Left renal cortex interstitium (tissue), 4 donors: ENCODE measurements at regions not wholly inside any gene's neighbourhood (a gene's known extent, or its start where the extent isn't known, plus 50 kb on each side); places are given as distances from the start of the nearest gene placed in this dataset.
"Not testable (repeated sequence)": the region's sequence is repeated elsewhere in the genome, so short reads cannot be mapped to it uniquely, and the experiment has no call there.

Experiments
- DNase-seq, 4 donors: peaks; one replicate each; pipeline ENCODE4 v3.0.0-alpha.2; 2013; ENCODE audit warnings: low read depth in 4 of 4, low spot score in 2 of 4, missing footprints in 1 of 4

DNA sequence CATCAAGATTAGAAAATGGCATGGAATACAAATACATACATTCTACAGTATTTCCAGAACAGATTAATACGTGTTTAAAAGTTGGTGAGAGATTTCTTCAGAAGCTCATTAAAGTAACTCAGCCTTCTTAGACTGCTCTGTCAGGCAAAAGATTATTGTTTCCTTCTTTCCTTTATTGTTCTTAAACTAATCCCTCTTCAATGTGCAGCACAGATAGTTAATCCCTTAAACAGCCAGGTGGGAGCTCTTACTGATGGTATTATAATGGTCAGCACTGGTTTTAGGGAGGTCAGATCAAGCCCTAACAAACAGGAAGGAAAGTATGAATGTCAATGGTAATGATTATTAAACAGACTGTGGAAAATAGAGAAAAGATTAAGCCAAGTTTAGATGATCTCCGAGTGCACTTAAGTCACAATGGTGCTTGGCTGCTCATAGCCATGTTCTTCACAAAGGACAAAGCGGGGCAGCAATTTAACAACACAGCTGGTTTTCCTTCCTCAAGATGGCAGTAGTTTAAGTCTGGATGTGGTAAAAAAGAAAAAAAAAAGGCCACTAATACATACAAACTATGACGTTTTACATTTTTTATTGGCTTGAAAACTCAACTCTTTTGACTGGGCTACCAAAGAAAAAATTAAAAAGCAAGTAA is 992.6 kb downstream of the PCDH9 start:
- DNase-seq = no peak

DNA sequence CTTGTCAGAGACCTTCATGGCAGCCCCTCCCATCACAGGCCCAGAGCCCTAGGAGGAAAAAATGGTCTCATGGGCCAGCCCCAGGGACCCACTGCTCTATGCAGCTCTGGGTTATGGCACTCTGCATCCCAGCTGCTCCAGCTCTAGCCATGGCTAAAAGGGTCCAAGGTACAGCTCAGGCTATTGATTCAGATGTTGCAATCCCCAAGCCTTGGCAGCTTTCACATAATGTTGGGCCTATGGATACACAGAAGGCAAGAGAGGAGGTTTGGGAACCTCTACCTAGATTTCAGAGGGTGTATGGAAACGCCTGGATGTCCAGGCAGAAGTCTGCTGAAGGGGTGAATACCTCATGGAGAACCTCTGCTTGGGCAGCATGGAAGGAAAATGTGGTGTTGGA is 996.0 kb downstream of the PCDH9 start:
- DNase-seq = no peak

DNA sequence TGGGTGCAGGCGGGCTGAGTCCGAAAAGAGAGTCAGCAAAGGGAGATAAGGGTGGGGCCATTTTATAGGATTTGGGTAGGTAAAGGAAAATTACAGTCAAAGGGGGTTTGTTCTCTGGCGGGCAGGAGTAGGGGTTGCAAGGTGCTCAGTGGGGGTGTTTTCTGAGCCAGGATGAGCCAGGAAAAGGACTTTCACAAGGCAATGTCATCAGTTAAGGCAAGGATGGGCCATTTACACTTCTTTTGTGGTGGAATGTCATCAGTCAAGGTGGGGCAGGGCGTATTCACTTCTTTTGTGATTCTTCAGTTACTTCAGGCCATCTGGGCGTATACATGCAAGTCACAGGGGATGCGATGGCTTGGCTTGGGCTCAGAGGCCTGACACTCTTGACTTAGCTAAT is 998.2 kb downstream of the PCDH9 start:
- DNase-seq = not testable (repeated sequence)

DNA sequence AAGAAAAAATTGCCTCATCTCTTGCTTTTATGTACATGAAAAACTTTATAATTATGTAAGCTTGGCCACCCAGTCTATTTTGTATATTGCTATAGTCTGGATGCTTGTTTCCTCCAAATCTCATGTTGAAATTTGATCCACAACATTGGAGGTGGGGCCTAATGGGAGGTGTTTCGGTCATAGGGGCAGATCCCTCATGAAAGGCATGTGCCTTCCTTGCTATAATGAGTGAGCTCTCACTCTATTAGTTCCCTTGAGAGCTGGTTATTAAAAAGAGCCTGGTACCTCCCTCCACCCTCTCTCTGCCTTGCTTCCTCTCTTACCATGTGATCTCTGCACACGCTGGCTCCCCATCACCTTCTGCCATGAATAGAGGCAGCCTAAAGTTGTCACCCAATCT is 1005.1 kb downstream of the PCDH9 start:
- no peak for DNase-seq

DNA sequence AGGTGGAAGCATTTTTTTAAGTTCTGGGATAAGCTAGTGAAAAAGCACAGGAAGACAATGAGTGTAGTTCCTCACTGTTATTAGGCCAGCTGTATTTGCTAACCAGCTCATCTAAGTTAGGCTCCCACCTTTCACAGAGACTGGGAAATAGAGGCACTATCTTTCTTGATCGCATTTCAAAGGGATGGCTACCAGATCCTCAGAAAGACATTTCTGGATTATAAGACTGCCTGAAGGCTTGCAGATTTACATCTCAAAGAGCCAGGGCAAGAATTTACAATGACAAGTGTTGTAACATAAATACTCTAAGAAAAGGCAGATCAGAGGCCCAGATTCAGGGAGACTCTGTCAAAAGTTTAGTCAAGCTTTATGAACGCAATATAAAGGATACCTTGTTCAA is 1005.5 kb downstream of the PCDH9 start:
- DNase-seq = no peak

DNA sequence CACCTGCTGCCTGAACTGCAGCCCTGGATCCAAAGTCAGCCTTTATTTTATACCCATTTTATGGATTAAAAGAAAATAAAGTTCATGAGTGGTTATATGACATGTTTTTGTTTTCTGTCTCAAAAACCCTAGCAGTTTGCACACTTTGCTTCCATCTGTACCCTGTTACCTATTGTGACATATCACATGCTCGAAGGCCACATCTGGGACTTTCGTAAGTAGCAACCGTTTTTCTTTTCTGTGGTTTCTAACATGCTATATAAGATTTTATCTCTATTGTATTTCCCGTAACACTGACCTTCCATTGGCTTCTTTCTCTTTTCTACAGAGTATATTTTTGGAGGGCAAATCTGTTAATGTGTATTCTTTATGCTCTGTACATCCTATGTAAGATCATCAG is 1007.2 kb downstream of the PCDH9 start:
- DNase-seq = no peak

DNA sequence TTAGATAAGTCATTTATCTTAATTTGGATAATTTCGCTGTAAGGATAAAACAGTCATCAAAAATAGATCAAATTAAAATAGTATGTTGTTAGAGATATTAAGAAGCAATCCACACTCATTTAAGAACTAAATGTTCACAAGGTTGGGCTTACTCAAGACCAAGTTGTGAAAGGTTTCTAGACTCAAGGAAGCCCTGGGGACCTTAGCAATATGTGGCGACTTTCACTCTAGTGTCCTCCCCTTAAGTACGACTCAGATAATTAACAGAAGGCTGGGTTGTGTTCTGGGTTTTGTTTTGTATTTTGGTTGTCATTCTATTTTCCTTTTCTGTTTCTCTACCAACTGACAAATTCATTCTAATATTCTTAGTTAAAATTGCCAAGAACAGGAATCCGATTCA is 1008.0 kb downstream of the PCDH9 start:
- no peak for DNase-seq

DNA sequence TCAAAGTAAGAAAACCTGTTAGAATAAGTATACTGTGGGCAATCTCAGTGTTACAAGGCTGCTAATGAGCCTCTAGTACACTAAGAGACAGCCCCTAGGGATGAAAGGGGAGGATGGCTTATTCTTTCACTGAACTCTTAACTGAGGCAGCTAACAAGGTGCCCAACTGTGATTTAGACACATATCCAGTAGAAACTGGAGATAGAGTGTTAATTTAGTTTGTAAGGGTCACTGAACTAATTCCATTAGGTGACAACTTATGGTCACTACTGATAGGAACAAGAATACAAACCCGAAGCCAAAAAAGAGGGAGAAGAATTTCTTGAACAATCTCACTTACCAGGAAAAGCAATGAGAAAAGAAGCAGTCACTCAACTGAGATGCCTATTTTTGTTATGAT is 1010.6 kb downstream of the PCDH9 start:
- no peak for DNase-seq

DNA sequence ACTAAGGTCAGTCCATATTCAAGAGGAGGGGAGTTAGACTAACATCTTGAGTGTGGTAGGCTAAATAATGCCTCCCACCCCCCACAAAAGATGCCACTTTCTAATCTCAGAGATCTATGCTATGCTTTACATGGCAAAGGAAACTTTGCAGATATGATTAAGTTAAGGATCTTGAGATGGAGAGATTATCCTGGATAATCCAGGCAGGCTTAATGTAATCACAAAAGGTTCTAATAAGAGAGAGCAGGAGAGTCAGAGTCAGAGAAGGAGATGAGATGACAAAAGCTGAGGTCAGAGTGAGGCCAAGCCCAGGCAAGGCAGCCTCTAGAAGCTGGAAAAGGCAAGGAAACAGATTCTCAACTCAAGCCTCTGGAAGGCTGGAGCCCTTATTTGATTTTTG is 1011.6 kb downstream of the PCDH9 start:
- DNase-seq = no peak

DNA sequence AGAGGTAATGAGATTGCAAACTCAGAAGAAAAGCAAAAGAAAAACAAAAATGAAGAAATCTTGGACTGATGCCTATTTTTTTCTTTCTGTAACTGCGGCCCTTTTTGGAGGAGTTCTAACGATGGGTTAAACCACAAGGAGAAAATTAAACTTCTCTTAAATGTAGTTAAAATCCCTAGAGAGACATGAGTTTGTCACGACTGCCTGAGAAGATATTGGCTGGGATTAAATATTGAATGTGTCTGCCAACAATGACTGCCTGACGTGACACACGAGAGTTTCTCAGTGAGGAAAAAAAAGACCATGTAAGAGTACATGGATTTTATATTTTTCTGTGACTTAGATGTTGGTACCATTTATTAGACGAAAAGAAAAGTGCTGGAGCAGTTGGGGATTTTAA is 1013.4 kb downstream of the PCDH9 start:
- no peak for DNase-seq

DNA sequence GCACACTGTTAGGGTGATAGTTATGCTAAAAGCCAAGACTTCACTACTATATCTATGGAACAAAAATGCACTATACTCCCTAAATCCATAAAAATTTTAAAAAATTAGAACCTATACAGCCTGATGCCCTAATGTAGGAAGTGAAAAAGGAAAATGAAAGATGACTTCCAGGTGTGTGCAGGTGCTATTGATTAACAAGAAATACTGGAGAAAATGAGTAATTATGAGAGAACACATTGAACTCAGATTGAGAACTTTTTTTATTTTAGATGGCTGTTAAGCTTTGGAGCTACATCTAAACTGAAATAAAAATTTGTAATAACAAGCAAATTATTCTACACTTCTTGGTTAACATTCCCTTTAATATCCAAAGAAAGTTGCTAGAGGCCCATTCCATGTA is 1015.7 kb downstream of the PCDH9 start:
- no peak for DNase-seq

DNA sequence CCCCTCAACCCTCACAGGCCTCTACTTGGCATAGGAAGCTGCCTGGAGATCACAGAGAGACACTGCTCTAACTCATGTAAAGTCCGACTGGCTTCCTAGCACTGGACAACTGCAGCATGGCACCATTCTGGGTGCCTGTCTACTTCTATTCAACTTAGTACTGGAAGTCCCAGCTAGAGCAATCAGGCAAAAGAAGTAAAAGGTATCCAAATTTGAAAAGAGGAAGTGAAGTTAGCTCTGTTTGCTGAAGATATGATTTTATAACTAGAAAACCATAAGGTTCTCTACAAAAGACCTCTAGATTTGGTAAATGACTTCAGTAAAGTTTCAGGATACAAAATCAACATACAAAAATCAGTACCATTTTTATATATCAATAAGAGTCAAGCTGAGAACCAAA is 1017.6 kb downstream of the PCDH9 start:
- no peak for DNase-seq

DNA sequence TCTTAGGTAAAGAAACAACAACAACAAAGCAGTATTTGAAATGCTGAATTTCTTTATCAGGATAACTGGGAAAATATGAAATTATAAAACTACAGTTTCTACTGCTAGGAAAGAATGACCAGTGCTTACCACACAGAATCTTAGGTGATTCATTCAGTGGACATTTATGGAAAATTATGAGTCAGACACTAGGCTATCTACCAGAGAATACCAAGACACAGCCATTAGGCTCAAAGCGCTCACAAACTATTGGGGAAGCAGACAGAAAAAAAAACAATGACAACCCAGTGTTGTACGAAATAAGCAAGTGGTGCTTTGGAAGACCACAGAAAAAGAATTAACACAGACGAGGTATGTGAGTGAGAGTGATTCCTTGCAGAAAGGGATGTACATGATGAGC is 1019.5 kb downstream of the PCDH9 start:
- no peak for DNase-seq

DNA sequence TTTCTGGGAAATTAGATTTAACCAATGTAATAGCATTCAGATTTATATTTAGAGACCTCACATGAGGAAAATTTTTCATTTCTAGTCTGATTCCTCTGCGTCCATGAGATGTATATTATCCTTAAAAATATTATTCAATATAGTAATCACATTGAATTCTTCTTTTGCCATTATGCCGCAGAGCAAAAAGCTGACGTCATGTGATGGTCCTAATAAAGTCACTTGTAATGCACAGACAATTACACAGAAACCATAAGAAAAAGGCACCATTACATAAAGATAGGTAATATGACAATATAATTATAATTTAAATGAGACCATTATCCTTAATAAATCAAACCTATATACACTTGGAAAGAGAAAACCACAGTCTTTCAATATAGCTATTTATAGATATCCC is 1021.5 kb downstream of the PCDH9 start:
- DNase-seq = no peak

DNA sequence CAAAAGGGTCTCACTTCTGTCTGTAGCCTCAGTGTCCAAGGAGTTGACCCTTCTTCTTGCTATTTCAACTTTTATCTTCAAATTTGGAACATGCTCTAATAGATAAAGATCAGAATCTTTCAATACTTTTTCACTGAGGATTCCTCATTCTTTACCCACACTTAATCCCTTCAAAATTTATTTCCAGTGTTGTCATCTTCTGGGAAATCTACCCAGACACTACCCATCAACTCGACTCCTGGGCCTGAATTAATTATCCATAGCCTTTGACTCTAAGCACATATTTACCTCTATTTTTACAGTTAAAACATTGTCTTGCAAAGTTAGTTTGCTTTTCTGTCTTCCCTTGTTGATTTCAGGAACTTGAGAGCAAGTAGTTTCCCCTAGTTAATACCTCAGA is 1022.5 kb downstream of the PCDH9 start:
- no peak for DNase-seq

DNA sequence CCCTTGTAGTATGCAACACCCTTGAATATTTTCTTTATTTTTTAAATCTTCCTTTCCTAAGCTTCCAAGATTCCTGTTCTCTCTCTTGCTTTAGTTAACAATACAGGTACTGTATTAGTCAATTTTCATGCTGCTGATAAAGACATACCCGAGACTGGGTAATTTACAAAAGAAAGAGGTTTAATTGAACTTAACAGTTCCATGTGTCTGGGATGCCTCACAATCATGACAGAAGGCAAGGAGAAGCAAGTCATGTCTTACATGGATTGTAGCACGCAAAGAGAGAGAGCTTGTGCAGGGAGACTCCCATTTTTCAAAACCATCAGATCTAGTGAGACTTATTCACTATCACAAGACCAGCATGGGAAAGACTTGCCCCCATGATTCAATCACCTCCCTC is 1024.3 kb downstream of the PCDH9 start:
- no peak for DNase-seq

DNA sequence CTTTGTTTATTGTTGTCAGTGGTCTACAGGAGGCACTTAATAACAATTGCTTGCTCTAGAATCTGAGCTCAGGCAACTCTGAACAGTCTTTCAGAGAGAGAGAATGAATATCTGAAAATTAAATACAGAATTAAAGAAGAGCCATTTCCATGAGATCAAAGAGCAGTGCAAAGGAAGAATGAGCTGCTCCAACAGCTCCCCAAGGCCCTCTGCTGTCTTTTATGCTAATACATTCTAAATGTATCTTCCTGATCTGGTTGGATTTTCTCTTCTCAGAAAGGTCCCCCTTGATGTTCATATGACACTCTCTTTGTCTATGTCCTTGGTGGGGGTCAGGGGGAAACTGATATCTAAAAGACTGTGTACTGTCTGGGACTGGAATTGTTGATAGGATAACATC is 1029.6 kb downstream of the PCDH9 start:
- no peak for DNase-seq

DNA sequence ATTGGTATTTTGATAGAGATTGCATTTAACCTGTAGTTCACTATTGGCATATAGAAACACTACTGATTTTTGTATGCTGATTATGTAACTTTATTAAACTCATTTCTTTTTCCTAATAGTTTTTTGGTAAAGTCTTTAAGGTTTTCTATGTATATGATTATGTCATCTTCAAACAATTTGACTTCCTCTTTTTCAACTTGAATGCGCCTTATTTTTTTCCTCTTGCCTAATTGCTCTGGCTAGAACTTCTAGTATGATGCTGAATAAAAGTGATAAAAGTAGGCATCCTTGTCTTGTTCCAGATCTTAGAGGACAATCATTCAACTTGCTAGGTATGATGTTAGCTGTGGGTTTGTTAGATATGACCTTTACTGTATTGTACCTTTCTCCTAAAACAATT is 1034.9 kb downstream of the PCDH9 start:
- DNase-seq = no peak

DNA sequence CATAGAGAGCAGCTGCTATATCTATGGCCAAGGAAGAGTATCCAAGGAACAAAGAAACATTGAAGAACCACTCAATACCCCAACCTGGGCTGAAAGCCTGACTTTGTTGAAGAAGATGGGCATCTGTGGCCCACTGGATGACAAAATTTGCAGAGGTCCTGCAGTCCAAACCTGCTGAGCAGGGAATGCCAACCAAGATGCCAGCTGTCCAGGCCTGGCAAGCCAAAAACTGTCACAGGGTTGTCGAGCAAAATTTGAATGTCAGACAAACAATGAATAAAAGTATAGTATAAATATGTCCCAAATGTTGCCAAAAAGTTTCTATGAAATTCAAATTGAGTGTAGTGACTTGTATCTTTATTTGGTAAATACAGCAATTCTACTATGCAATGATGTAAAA is 1040.2 kb downstream of the PCDH9 start:
- no peak for DNase-seq

DNA sequence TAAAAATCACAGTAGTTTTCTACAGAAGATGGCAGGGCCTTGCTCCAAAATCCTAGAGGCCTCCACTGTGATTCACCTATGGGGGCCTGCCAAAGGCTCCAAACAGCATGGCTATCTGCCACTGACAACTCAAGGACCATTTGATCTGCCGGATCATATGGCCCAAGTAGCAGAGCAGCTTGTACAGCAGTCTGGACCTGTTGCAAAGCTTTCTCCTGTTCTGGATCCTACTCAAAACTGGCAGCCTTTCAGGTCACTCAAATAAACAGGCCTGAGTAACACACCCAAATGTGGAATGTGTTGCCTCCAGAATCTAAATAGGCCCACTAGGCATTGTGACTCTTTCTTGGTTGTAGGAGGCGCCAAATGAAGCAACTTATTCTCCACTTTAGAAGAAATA is 1049.3 kb downstream of the PCDH9 start:
- DNase-seq = no peak

DNA sequence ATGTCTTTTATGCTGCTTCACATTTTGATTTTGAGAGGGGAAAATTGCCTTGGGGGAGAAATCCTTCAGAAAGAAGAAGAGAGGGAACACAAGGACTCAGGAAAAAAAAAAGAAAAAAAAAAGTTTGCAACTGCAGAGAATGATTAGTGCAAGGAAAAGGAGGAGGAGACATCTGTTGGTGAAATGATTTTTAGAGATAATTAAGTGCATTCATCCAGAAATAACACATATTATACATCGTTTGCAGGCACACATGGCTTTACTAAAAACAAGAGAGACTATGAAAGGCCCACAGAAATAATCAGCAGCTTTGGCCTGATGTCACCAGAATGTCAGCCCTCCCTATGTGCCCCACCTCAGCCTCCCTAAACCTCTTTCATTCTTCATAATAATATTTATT is 1058.2 kb downstream of the PCDH9 start:
- DNase-seq = no peak

DNA sequence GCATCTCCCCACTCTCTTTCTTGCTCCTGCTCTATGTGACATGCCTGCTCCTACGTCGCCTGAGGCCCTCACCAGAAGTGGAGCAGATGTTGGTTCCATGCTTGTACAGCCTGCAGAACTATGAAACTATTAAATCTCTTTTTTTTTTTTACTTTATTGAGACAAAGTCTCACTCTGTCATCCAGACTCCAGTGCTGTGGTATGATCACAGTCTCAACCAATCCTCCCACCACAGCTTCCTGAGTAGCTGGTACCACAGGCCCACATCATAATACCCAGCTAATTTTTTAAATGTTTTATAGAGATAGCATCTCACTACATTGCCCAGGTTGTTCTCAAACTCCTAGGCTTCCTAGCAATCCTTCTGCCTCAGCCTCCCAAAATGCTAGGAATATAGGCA is 1067.7 kb downstream of the PCDH9 start:
- no peak for DNase-seq

DNA sequence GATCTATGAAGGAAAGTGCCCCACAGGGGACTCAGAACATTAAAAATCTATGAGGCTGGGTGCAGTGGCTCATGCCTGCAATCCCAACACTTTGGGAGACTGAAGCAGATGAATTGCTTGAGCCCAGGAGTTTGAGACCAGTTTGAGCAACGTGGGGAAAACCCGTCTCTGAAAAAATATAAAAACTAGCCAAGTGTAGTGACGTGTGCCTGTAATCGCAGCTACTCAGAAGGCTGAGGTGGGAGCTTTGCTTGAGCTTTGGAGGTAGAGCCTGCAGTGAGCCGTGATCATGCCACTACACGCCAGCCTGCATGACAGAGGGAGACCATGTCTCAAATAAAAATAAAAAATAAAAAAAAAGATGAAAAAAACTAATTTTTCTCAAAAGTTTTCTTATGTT is 1070.6 kb downstream of the PCDH9 start:
- DNase-seq = no peak
